Karpas-422 (cell line): ENCODE measurements at regions not wholly inside any gene's neighbourhood (a gene's known extent, or its start where the extent isn't known, plus 50 kb on each side); places are given as distances from the start of the nearest gene placed in this dataset.

Source experiments
- DNase-seq: peaks from one replicate; pipeline ENCODE4 v3.0.0-alpha.2; 2015
- H2AFZ ChIP-seq: fragments of 200-600 bp; sonication (generic); 2 replicates; pipeline ENCODE4 v1.6.1; 2014; ENCODE audit warnings: antibody characterized with exemption, low read length, mixed read lengths
- H3K27ac ChIP-seq: fragments of 200-600 bp; sonication (generic); 2 replicates; pipeline ENCODE4 v1.5.1; 2014; ENCODE audit warnings: mild to moderate bottlenecking, low read length, moderate library complexity
- H3K27me3 ChIP-seq: fragments of 200-600 bp; sonication (generic); 2 replicates; pipeline ENCODE4 v1.6.1; 2014; ENCODE audit warnings: low read length, mixed read lengths
- H3K36me3 ChIP-seq: fragments of 200-600 bp; sonication (generic); 2 replicates; pipeline ENCODE4 v1.6.1; 2014; ENCODE audit warnings: low read length, mixed read lengths; ENCODE audit not compliant: insufficient read depth
- H3K4me1 ChIP-seq: fragments of 200-600 bp; sonication (generic); 2 replicates; pipeline ENCODE4 v1.6.1; 2014; ENCODE audit warnings: mild to moderate bottlenecking, low read length, mixed read lengths
- H3K4me2 ChIP-seq: fragments of 200-600 bp; sonication (generic); 2 replicates; pipeline ENCODE4 v1.6.1; 2014; ENCODE audit warnings: low read length, low read depth, mild to moderate bottlenecking; ENCODE audit not compliant: poor library complexity, severe bottlenecking
- H3K4me3 ChIP-seq: fragments of 200-600 bp; sonication (generic); 2 replicates; pipeline ENCODE4 v1.5.1; 2014; ENCODE audit warnings: mild to moderate bottlenecking, antibody characterized with exemption, low read length, mixed read lengths
- H3K79me2 ChIP-seq: fragments of 200-600 bp; sonication (generic); 2 replicates; pipeline ENCODE4 v1.6.1; 2014; ENCODE audit warnings: mild to moderate bottlenecking, low read length, mixed read lengths
- H3K9ac ChIP-seq: fragments of 200-600 bp; sonication (generic); 2 replicates; pipeline ENCODE4 v1.6.0; 2014; ENCODE audit warnings: low read length
- H3K9me2 ChIP-seq: fragments of 200-600 bp; sonication (generic), shearing (Covaris generic); replicated peaks from 2 replicates; pipeline ENCODE4 v1.6.0; 2014; ENCODE audit warnings: mild to moderate bottlenecking, low read length, moderate library complexity; ENCODE audit not compliant: insufficient read depth
- H3K9me3 ChIP-seq: fragments of 300-700, 200-600 bp; sonication (generic); 2 replicates; pipeline ENCODE4 v1.6.1; 2014; ENCODE audit warnings: low read length, mixed read lengths
- H4K20me1 ChIP-seq: fragments of 200-600 bp; sonication (generic); 2 replicates; pipeline ENCODE4 v1.6.1; 2014; ENCODE audit warnings: mild to moderate bottlenecking, antibody characterized with exemption, low read length, low read depth; ENCODE audit not compliant: insufficient read depth

DNA sequence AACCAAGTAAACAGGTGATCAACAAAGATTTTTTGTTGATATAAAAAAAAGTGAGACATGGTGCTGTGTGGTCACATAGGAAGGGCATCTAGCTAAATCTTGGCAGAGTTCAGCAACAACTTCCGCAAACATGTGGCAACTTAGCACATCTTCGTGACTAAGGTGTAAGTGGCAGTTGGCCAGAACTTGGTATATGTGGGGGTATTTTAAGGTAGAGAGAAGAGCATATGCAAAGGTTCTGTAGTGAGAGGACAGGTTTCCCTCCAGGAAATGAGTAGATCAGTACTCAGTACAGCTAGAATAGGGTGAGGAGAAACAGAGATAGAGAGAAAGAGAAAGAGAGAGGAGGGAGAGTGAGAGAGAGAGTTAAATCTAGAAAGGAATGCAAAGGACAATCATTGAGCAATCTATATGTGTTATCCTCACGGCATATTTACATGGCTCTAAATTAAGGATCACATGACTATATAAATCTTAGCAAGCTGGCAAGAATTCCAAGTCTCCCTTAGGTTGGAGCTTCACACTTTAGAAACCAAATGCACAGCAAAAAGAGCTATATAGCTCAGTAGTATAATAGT lies 227.7 kb upstream of the HMGA2 start:
- Histone ChIP-seq H3K4me1 (no peaks in the 10 kb centered on the region), H3K4me3 (no peak overlapping the region), H3K27ac (no peak overlapping the region), H3K9me2 (no peaks in the 10 kb centered on the region), H3K36me3 (no peaks in the 10 kb centered on the region), H3K79me2 (no peaks in the 10 kb centered on the region), H3K9me3 (no peaks in the 10 kb centered on the region), H2AFZ (no peak overlapping the region), H4K20me1 (no peaks in the 10 kb centered on the region), H3K4me2 (no peak overlapping the region), H3K9ac (no peak overlapping the region), H3K27me3 (no peaks in the 10 kb centered on the region)
- no peak for DNase-seq

DNA sequence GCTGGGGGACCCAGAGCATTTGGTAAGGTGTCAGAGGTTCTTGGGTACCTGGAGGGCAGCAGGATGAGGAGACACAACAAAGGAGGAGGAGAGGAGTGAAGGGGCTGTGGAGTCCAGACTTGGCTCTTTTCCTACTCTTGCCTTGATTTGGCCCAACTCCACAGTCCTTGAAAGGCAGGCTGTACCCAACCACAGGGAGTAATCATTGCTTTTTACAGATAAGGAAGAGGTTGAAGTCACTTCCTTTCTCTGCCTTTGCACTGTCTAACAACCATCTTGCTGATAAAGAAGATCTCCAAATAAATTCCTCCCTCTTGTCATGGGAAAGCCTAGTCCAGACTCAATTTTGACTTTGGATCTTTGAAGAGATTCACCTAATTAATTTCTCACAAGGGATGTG lies 226.8 kb upstream of the HMGA2 start:
- DNase-seq = no peak
- no peaks in the 10 kb centered on the region for H3K27me3 ChIP-seq
- H3K4me2 ChIP-seq = no peak overlapping the region
- no peak overlapping the region for H3K4me3 ChIP-seq
- H3K4me1 ChIP-seq = no peaks in the 10 kb centered on the region
- no peaks in the 10 kb centered on the region for H3K36me3 ChIP-seq
- no peak overlapping the region for H3K9ac ChIP-seq
- no peaks in the 10 kb centered on the region for H3K9me2 ChIP-seq
- H3K27ac ChIP-seq = no peak overlapping the region
- H3K79me2 ChIP-seq = no peaks in the 10 kb centered on the region
- no peak overlapping the region for H2AFZ ChIP-seq
- no peaks in the 10 kb centered on the region for H3K9me3 ChIP-seq
- H4K20me1 ChIP-seq = no peaks in the 10 kb centered on the region

DNA sequence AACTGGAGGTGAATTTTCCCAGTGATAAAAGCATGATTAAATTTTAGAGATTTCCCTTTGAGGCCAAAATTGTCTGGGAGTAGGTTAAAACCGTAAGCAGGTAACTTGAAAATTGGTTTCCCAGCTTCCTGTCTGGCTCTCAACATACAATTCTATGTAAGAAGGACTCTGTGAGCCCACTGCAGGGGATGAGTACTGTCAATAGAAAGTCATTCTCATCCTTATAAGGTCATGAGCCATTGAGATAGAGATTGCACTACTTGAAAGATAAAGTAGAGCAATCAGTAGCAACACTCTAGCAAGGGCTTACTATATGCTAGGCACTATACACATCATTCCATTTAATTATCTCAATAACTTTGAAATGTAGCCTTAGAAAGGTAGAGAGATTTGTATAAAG lies 225.6 kb upstream of the HMGA2 start:
- no peak overlapping the region for H2AFZ ChIP-seq
- no peak overlapping the region for H3K27ac ChIP-seq
- H3K9me2 ChIP-seq = no peaks in the 10 kb centered on the region
- no peaks in the 10 kb centered on the region for H3K9me3 ChIP-seq
- H3K9ac ChIP-seq = no peak overlapping the region
- H4K20me1 ChIP-seq = no peaks in the 10 kb centered on the region
- no peaks in the 10 kb centered on the region for H3K79me2 ChIP-seq
- no peaks in the 10 kb centered on the region for H3K4me1 ChIP-seq
- no peak for DNase-seq
- no peaks in the 10 kb centered on the region for H3K27me3 ChIP-seq
- no peaks in the 10 kb centered on the region for H3K36me3 ChIP-seq
- no peak overlapping the region for H3K4me2 ChIP-seq
- H3K4me3 ChIP-seq = no peak overlapping the region

DNA sequence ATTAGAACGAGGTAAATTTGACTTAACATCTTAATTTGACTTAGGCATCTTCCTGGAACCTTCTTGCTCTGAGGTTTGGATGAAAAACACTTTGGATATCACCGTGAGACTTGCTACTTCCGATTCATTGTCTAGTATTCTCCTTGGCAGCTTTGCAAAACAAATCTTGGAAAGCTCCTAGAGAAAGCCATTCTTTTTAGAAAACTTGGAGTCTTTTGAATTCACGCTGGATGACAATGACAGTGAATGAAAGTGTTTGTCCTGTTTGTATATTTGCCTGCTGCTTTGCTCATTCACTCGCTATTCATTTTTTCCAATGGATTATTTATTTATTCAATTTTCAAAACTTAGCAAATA lies 222.1 kb upstream of the HMGA2 start:
- Histone ChIP-seq H3K9me3 (no peaks in the 10 kb centered on the region), H4K20me1 (no peaks in the 10 kb centered on the region), H3K4me1 (no peaks in the 10 kb centered on the region), H3K27me3 (no peaks in the 10 kb centered on the region), H2AFZ (no peak overlapping the region), H3K79me2 (no peaks in the 10 kb centered on the region), H3K4me3 (no peak overlapping the region), H3K9me2 (no peaks in the 10 kb centered on the region), H3K27ac (no peak overlapping the region), H3K9ac (no peak overlapping the region), H3K4me2 (no peak overlapping the region), H3K36me3 (no peaks in the 10 kb centered on the region)
- DNase-seq = no peak

GRCh38 chr12:65602610-65603295 lies 221.5 kb upstream of the HMGA2 start:
- no peak overlapping the region for H3K4me2 ChIP-seq
- H3K4me3 ChIP-seq = no peak overlapping the region
- H3K9ac ChIP-seq = no peak overlapping the region
- H3K4me1 ChIP-seq = no peaks in the 10 kb centered on the region
- H3K36me3 ChIP-seq = no peaks in the 10 kb centered on the region
- H2AFZ ChIP-seq = no peak overlapping the region
- H3K27ac ChIP-seq = no peak overlapping the region
- H3K27me3 ChIP-seq = no peaks in the 10 kb centered on the region
- H3K9me3 ChIP-seq = no peaks in the 10 kb centered on the region
- no peaks in the 10 kb centered on the region for H3K79me2 ChIP-seq
- H3K9me2 ChIP-seq = no peaks in the 10 kb centered on the region
- H4K20me1 ChIP-seq = no peaks in the 10 kb centered on the region
- DNase-seq = peak; percentile 75

- Histone ChIP-seq H3K36me3 (no peaks in the 10 kb centered on the region), H3K4me3 (no peak overlapping the region), H3K4me2 (no peak overlapping the region), H3K9me3 (no peaks in the 10 kb centered on the region), H3K9me2 (no peaks in the 10 kb centered on the region), H2AFZ (no peak overlapping the region), H3K4me1 (no peaks in the 10 kb centered on the region), H3K79me2 (no peaks in the 10 kb centered on the region), H4K20me1 (no peaks in the 10 kb centered on the region), H3K27me3 (no peaks in the 10 kb centered on the region), H3K27ac (no peak overlapping the region), H3K9ac (no peak overlapping the region)
- no peak for DNase-seq
Observed at GRCh38 chr12:65603438-65604351, 220.6 kb upstream of the HMGA2 start.

DNA sequence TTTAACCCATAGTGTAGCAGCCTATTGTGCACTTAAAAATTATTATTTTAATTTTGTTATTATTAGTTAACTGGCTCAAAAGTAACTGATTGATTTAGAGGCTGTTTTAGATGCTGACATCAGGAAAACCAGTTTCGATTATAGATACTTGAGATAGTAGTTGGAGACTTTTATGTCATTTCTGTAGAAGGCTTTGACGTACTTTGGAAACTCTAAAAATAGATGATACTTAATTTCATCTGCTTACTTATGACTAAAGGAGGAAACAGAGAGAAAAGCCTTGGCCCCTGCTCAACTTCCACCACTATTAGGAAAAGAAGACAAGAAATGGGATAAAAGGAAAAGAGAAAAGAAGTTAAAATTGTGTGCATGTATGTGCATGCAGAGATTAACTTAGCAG lies 219.3 kb upstream of the HMGA2 start:
- no peak for DNase-seq
- H3K9ac ChIP-seq = no peak overlapping the region
- H3K9me2 ChIP-seq = no peaks in the 10 kb centered on the region
- no peaks in the 10 kb centered on the region for H3K4me1 ChIP-seq
- no peak overlapping the region for H3K4me2 ChIP-seq
- H3K4me3 ChIP-seq = no peak overlapping the region
- no peak overlapping the region for H2AFZ ChIP-seq
- H3K9me3 ChIP-seq = no peaks in the 10 kb centered on the region
- no peaks in the 10 kb centered on the region for H4K20me1 ChIP-seq
- H3K36me3 ChIP-seq = no peaks in the 10 kb centered on the region
- H3K79me2 ChIP-seq = no peaks in the 10 kb centered on the region
- H3K27me3 ChIP-seq = no peaks in the 10 kb centered on the region
- H3K27ac ChIP-seq = no peak overlapping the region

- no peaks in the 10 kb centered on the region for H3K4me1 ChIP-seq
- H3K4me3 ChIP-seq = no peak overlapping the region
- H3K9me3 ChIP-seq = no peaks in the 10 kb centered on the region
- H2AFZ ChIP-seq = no peak overlapping the region
- no peaks in the 10 kb centered on the region for H4K20me1 ChIP-seq
- DNase-seq = no peak
- no peak overlapping the region for H3K9ac ChIP-seq
- H3K4me2 ChIP-seq = no peak overlapping the region
- H3K79me2 ChIP-seq = no peaks in the 10 kb centered on the region
- no peaks in the 10 kb centered on the region for H3K36me3 ChIP-seq
- H3K27me3 ChIP-seq = no peaks in the 10 kb centered on the region
- H3K27ac ChIP-seq = no peak overlapping the region
- H3K9me2 ChIP-seq = no peaks in the 10 kb centered on the region
Observed at GRCh38 chr12:65606008-65606766, 218.1 kb upstream of the HMGA2 start.
